ENCODE measurements at regions not wholly inside any gene's neighbourhood (a gene's known extent, or its start where the extent isn't known, plus 50 kb on each side); places are given as distances from the start of the nearest gene placed in this dataset.
"Not testable (repeated sequence)": the region's sequence is repeated elsewhere in the genome, so short reads cannot be mapped to it uniquely, and the experiment has no call there.

DNA sequence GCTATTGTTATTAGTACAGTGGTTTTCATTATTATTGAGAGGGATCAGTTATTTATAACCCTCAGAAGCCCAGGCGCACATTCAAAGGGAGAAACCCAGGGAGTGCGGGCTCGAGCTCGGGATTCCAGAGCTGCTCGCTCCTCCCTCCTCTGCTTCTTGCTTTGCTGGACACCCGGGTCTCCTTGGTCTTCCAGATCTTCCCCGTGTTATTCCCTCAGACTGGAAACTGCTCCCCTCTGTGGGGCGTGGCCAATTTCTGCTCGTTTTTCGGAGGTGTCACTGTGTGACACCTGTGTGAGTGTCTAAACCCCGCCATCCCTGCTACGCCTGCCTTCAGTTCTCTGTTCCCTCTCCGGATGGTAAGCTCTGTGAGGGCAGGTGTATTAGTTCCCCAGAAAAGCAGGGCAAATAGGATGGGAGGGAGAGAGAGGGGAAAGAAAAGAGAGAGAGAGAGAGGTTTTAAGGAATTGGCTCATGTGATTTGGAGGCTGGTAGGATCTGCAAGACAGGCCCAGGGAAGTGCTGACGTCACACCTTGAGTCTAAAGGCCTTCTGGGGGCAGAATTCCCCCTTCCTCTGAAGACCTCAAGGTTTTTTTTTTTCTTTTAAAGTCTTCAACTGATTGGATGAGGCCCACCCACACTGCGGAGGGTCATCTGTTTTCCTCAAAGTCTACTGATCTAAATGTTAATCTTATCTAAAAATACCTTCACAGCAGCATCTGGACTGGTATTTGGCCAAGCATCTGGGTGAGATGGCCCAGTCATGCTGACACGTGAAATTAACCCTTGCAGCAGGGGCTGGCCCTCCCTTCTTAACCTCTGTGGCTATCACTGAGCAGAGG, 457.3 kb upstream of the ID2 start:
- no peak for DNase-seq

DNA sequence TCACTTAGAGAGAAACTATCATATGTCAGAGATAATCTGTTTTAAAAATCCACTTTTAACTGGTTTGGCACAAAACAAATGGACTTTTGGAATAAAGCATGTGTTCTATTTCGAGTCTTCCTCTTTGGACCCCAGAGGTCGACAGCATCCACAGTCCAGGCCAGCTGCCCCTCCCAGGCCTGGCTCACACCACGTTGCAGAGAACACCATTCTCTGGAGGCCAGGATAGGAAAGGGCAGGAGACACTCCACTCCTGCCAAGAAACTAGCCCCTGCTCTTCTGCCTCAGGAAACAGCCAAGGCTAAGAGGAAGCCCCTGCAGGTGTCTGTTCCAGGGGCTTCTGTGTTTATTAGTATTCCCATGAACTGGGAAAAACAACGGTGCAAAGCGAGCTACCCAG, 456.6 kb upstream of the ID2 start:
- no peak for DNase-seq

DNA sequence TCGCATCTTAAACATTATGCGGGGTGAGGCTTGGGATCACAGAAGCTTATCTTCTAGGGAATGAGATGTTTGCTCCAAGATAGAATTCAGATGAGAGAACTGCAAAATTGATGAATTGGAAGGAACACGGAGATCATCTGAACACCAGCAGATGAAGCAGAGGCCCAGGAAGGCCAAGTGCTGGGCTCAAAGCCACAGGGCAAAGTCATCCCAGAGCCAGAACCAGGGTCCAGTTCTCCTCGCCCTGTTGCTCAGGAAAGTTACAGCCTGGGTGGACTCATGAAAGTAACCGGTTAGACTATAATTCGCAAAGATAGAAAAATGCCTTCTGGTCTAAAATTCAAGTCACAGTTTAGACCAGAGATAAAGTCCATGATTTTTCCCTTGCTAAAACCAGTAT, 456.1 kb upstream of the ID2 start:
- no peak for DNase-seq

DNA sequence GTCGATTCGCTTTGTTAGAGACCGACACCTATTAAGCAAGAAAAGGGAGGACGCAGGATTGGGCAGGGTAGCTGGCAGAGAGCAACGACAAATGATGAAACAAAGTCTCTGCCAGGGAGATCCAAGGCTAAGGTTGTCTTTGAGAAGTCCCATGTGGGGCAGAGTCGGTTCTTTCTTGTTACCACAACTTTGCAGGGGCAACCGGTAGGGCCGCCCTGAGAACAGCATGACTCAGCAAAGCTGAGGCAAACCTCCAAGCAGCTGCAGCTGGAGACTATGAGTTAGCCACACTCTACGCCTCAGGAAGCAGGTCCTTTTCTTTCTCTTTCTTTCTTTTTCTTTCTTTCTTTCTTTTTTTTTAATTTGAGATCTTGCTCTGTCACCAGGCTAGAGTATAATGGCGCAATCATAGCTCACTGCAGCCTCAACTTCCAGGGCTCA, 452.3 kb upstream of the ID2 start:
- peak; percentile 55 for DNase-seq

DNA sequence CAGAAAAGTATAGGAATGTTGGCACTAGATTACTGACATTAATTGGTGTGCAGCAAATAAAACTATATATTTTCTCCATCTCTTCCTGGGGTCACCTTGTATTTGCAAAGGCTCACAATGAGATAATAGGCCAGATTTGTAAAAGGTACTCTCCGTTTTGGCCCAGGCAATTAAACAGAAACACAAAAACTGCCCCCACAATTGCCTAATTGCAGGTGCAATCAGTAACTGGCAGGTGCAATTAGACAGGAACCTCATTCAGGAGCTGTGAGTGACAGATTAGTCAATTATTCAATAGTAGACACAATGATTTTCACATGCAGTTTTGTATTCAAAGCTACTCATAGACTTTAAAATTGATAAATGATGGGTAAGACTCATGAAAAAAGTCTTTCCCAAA, 451.4 kb upstream of the ID2 start:
- DNase-seq = no peak

DNA sequence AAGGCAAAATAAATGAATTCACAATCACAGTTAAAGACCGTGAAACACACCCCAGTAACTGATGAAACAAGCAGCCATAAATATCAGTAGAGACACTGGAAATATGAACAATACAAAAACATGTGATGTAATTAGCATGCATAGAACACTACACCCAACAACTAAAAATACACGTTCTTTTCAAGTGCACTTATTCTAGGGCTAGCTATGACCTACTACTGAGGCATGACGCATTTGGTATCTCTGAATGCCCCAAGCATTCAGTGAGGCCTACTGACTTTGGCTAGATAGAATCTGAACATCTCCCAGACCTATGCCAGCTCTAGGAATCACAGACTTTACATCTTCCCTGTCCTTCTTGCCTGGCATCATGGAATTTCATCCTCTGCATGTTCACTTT, 450.0 kb upstream of the ID2 start:
- no peak for DNase-seq

DNA sequence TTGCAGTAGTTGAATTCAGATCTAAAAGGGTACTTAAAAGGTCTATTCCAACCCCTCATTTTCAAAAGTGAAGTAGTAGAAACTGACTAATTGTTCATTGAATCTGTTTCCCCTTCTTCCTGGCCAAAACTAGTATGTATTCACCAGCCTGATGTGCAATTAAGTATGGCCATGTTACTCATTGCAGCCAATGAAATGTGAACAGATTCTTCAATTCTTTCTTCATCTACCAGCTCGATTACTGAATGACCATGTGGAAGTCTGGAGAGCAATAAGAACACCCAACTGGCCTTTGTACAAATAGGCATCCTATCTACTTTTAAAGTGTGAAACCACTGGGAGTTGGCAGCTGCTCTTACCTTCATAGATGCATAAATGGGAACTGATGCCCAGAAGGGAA, 449.0 kb upstream of the ID2 start:
- no peak for DNase-seq

DNA sequence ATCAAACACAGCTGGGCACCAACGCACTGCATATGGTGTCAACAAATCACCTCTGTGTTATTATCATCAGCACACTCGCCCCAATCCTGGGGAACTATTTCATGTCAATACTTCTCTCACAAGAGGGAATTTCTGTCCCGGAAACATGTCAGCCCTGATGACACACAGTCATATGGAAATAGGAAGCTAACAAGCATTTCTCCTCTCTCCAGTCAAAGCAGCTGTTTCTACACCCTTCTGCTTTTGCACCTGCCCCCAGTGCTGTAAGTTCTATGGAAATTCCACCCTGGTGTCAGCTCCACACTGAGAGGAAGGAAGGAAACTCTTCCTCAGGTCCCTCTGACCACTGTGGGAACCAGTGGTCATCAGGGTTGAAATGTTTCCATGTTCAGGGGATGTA, 447.6 kb upstream of the ID2 start:
- peak; percentile 65 for DNase-seq

DNA sequence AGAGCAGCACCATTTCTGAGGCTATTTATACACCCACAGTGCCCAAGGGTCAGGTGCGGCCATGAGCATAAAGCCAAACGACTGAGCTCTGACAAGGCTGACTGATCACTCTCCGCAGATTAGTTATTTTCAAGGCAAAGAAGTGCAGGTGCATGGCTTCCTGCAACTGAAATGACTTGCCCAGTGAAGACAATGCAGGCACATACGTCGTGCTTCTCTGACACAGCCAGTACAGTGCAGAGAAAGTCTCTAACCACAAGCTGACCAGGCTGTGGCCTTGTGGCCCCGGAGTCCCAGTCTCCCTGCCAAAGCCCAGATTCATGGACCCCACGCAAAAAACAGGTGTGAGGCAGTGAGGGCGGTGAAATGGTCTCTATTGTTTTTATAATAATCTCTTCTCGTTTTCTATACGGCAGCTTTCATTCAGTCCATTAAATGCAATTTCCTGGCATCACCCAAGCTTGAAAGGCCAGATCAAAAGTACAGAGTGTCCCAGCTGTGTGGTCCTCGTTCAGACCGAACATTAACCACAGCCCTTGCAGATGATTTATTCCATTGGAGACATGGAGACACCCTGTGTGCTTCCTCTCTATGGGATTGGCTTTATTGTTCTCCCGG, 447.0 kb upstream of the ID2 start:
- no peak for DNase-seq

DNA sequence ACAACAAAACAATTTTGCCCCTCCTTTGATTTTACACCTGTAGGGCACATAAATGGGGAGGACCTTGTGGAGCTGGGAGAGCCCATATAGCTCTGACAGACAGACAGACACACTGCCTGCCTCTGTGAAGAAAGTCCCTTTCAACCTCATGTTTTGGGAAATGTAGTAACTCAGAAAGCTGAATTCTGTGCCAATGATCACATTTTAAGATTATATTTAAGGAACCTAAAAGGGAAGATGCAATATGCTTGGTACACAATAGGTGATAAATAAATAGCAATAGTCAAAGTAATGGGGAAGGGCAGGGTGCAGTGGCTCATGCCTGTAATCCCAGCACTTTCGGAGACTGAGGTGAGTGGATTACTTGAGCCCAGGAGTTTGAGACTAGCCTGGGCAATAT, 446.4 kb upstream of the ID2 start:
- DNase-seq = no peak

DNA sequence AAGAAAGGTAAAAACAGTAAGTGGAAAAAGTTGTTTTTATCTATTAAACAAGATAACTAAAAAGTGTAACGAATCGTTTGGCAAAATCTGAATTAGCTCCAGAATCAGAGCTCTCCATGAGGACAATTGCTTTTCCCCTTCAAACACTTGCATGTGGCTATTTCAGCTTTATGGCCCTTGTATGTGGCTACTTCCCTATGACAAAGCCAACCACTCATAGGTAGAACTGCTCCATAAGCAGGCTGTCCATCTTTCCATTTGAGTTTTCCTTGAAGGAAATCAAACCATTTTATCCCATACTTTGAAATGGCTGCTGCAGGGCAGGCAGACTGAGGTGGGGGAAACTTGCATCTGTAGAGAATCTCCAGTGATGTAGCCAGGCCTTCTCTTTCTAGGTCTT, 445.5 kb upstream of the ID2 start:
- DNase-seq = no peak

DNA sequence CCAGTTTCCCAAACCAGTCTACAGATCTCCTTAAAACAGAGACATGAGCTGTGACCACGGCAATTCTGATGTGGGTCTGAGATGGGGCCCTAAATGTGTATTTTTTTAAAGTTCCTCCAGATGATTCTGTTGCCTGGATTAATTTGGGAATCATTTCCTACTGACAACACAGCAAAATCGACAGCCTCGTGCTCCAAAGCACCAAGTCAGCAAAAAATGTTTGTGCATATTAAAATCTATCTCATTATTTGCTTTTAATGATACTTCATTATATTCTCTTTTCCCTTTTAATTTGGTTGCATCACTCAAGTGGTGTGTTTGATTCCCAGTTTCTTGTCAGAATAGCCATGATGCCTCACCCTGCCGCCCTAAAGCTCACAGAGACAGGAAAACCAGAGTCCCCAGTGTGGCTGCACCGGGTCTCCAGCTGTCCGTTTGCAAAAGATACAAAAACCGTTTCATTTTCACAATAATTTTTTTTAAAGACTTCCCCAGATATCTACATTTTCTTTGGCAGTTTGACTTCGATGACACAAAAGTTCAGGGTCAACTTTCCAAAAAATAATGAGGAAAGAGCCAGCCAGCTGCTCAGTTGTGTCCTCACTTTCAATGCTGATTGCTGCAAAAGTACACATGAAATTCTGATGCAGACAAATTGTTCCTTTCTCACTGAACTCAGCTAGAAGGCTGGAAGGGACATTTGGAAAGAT, 443.2 kb upstream of the ID2 start:
- DNase-seq = no peak

DNA sequence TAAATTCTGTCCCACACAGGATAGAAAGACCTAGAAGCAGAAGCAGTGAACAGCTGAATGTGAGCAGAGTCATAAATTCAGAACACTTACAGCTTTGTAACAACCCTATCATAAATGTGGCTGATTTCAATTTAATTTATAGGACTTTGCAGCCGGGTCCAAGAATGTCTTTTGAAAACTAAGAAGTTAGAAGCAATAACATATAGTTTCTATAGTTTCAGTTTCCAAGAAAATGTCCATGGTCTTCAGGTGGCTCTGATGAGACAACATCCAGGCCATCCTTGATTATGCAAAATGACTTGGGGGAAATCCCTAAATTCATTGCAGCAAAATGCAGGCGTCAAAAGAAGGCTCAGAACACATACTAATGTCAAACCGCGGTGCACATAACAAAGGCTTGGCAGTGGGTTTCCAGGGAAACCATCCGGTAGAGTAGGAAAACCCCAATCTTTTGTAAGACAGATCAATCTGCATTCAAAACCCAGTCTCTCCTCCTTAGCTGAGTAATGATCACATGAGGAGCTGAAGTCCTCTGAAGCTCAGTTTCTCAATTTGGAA, 442.2 kb upstream of the ID2 start:
- DNase-seq = peak; percentile 56

DNA sequence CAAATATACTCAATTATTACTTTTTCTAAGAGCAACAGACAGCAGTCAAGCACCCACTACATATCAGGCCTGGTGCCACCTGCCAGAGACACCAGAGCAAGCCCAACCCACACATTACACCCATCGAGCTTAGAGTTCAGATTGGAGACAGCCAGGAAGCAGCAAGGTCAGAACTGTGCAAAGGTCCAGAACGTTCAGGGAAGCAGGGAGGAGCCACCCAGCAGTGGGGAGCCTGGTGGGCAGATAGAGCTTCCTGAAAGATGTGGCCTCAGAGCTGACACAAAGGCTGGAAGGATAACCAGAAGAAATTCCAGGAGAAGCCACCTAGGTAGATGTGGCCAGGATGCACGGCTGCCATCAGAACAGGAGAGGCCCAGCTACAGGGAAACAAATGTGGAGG, 440.5 kb upstream of the ID2 start:
- DNase-seq = no peak

DNA sequence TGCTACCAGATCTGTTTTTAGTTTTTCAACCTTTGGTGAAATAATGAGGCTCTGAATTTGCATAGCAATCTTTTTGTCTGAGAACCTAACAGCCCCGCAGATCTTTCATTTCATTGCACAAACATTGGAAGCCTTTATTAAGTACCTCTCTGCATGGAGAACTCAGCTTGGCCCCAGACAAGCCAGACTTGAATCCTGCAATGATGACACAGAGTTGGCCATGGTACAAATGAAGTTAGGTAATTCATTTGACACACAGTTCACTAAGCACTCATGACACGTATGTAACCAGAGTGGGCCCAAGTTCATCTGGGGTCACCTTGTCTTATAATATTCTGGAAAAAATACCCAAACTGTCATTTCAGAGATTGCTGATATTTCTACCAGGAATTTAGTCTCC, 439.1 kb upstream of the ID2 start:
- DNase-seq = no peak

DNA sequence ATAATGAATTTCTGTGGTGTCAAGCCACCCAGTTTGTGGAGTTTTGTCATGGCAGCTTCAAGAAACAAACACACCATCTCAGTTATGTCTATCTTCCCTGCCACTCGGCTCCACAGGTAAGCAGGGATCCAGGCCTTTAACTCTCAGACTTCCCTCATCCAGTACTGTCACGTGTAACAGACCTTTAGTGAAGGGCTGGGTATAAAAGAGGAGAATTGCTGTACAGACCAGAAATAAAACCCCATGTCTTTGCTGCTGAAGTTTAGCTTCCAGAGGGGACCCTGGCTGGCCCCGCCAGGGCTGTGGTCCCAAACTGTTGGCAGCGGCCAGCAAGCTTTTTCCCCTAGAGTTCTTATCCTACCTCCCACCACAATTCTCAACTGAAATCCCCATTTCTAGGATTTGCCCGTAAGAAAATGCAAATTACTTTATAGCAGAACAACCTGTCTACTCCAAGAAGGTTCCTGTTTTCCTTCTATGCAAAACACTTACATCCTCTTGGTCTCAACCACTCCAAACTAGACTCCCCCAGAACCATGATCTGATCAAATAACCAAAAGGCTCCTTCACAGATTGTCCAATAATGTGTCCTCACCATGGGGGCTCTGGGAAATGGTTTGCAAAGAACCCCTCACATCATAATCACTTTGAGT, 438.0 kb upstream of the ID2 start:
- DNase-seq = no peak

DNA sequence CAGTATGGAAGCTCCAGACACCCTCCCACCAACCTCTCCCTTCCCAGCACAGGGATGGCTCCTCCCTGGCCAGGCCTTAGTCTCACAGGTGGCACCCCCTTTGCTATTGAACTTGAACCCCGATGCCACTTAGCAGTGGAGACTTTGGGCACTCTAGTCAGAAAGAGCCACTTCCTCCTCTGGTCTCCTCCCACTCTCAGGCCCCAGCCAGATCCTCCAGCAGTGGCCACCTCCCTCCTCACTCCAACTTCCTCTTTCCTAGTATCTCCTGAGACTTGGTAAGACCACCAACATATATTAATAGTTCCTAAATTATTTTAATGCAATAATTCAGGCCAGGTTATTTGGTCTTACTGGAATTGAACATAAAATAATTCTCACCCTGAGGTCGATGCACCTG, 437.2 kb upstream of the ID2 start:
- peak; percentile 43 for DNase-seq

DNA sequence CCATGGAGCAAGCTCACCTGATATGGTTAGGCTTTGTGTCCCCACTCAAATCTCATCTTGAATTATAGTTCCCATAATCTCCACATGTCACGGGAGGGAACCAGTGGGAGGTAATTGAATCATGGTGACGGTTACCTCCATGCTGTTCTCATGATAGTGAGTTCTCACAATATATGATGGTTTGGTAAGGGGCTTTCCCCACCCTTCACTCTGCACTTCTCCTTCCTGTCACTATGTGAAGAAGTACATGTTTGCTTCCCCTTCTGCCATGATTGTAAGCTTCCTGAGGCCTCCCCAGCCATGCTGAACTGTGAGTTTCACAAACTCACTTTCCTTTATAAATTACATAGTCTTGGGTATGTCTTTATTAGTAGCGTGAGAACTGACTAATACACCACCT, 435.7 kb upstream of the ID2 start:
- DNase-seq = no peak

DNA sequence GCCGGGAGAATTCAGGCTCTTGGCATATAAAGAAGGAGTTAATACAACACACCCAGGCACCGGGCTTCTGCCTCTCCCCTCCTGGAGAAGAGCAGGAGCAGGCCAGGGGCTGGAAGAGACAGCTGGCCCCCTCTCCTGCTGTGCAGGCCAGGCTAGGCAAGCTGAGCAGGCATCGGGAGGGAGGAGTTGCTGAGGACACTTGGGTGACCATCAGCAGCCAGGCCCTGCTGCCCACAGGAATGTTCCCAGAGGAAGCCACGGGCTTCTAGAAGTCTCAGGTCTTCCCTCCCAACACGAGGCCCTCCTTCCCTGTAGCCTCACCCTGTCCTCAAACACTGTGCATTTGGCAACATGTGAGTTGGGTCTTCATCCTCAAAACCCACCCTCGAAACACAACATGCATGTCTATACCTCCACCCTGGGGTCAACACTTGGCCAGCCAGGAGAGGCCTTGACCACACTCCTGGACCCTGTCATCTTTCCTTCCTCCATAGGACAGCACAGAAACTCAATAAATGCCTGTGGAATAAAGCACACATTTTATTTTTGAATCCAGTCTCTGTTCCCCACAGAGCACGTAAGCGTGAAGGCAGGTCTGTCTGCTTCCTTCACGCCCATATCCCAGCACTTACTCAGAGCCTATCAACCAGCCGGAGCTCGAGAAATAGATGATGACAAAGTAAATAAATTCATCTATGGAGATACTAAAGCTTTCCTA, 433.8 kb upstream of the ID2 start:
- DNase-seq = no peak

DNA sequence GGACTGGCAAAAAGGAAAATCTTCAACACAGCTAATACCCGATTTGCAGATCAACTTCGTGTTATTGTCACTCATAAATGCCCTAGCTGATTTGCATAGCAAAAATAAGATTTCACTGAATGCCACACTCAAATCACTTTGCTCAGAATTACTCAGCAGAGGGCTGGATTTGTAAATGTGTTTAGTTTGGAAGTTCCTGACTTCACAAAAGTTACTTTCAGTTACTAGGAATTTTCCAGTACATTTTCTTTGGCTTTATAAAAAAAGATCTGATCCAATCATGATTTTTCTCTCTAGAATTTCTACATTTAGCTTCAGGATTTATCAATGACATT, 433.3 kb upstream of the ID2 start:
- no peak for DNase-seq

DNA sequence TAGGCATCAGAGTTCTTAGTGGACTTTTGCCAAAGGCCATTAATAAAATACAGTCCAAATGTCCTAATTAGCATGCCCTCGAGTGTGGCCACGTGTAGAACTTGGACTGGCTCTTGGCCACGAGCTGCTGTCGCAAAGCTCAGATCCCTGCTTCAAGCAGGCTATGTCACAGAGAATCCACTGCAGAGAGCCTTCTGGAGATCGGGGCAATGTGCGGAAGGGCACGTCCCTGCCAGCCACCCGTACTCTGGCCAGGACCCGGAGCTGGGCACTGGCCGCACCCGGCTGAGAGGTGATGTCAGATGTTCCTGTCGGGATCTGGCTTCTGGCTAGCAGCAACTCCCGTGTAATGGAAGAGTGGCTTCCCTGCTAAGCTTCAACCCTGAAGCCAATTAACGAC, 432.7 kb upstream of the ID2 start:
- no peak for DNase-seq

DNA sequence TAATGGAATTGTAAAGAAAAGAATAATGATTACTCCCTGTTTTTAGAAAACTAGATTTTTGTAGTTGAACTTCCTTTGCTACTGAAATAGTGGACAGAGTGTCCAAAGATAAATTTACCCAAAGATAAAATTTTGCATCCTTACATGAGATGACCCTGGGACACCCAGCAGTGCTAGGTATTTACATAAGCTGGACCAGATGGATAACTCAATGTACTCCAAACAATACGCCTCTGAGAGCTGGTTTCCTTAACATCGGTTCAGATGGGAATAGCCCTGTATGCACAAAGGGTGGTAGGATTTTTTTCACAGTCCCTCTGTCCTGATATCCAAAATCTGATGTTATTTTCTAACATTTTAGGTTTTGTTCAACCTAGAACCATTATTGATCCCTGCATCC, 432.1 kb upstream of the ID2 start:
- no peak for DNase-seq

DNA sequence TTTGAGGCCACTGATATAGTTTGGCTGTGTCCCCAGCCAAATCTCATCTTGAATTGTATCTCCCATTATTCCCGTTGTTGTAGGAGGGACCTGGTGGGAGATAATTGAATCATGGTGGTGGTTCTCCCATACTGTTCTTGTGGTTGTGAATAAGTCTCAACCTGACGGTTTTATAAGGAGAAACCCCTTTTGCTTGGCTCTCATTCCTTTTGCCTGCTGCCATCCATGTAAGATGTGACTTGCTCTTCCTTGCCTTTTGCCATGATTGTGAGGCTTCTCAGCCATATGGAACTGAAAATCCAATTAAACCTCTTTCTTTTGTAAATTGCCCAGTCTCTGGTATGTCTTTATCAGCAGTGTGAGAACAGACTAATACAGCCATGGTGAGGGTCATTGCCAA, 431.6 kb upstream of the ID2 start:
- not testable (repeated sequence) for DNase-seq
